ENCODE measurements at regions not wholly inside any gene's neighbourhood (a gene's known extent, or its start where the extent isn't known, plus 50 kb on each side); places are given as distances from the start of the nearest gene placed in this dataset.

GRCh38 chr18:7367336-7367735 is 136.4 kb downstream of the LRRC30 start:
- Histone ChIP-seq H3K9me3 (ENCODE audit: low read length) (no peaks in the 10 kb centered on the region), H3K36me3 (ENCODE audit: insufficient read depth, low read length) (no peaks in the 10 kb centered on the region), H3K9me2 (ENCODE audit: low read depth, low read length) (no peaks in the 10 kb centered on the region), H2AFZ (ENCODE audit: low read length) (no peak overlapping the region), H3K4me2 (ENCODE audit: low read length) (no peak overlapping the region), H3K4me1 (ENCODE audit: insufficient read depth, low read length, severe bottlenecking) (no peaks in the 10 kb centered on the region), H4K20me1 (ENCODE audit: insufficient read depth, low read length) (no peaks in the 10 kb centered on the region), H3K27me3 (ENCODE audit: insufficient read depth, low read length) (no peaks in the 10 kb centered on the region), H3F3A (ENCODE audit: insufficient read depth, low read length) (no peaks in the 10 kb centered on the region), H3K4me3 (ENCODE audit: low read depth, low read length, poor library complexity, severe bottlenecking) (no peak overlapping the region), H3K9ac (ENCODE audit: low read length) (no peak overlapping the region), H3K27ac (ENCODE audit: low read depth, low read length, poor library complexity, severe bottlenecking) (no peak overlapping the region), H3K79me2 (ENCODE audit: insufficient read depth, low read length) (no peaks in the 10 kb centered on the region)
- TF ChIP-seq EZH2 (IDR thresholded peaks at IDR 0.05; ENCODE audit: borderline replicate concordance, low read length) (no peak), CTCF (IDR thresholded peaks at IDR 0.05; ENCODE audit: low read length) (no peak)

- TF ChIP-seq CTCF (IDR thresholded peaks at IDR 0.05; ENCODE audit: low read length) (no peak), EZH2 (IDR thresholded peaks at IDR 0.05; ENCODE audit: borderline replicate concordance, low read length) (no peak)
- Histone ChIP-seq H3K9me2 (ENCODE audit: low read depth, low read length) (no peaks in the 10 kb centered on the region), H2AFZ (ENCODE audit: low read length) (no peak overlapping the region), H3K9ac (ENCODE audit: low read length) (no peak overlapping the region), H4K20me1 (ENCODE audit: insufficient read depth, low read length) (no peaks in the 10 kb centered on the region), H3K27me3 (ENCODE audit: insufficient read depth, low read length) (no peaks in the 10 kb centered on the region), H3K4me1 (ENCODE audit: insufficient read depth, low read length, severe bottlenecking) (no peaks in the 10 kb centered on the region), H3K4me2 (ENCODE audit: low read length) (no peak overlapping the region), H3K79me2 (ENCODE audit: insufficient read depth, low read length) (no peaks in the 10 kb centered on the region), H3K27ac (ENCODE audit: low read depth, low read length, poor library complexity, severe bottlenecking) (no peak overlapping the region), H3K9me3 (ENCODE audit: low read length) (no peaks in the 10 kb centered on the region), H3F3A (ENCODE audit: insufficient read depth, low read length) (no peaks in the 10 kb centered on the region), H3K36me3 (ENCODE audit: insufficient read depth, low read length) (no peaks in the 10 kb centered on the region), H3K4me3 (ENCODE audit: low read depth, low read length, poor library complexity, severe bottlenecking) (no peak overlapping the region)
Measured at GRCh38 chr18:7369006-7369405, 138.1 kb downstream of the LRRC30 start.

DNA sequence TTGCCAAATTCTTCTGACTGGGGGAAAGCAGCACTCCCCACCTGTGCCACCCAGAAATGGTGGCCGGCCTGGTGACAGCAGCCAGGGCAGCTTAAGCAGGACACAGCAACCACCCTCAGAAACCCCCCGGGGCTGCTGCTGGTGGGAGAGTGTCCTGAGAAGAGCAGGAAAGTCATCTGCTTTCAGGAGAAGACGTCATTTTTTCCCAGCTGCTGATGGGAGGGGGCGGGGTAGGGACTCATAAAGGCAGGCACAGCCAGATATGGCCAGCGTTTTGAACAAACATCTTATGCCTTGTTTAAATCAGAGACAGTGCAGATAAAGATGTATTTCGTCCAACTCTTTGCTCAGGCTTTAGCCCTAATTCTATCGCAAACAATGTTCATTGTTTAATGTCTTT is 139.5 kb downstream of the LRRC30 start:
- no peaks in the 10 kb centered on the region for H3K36me3 ChIP-seq (ENCODE audit: insufficient read depth, low read length)
- no peaks in the 10 kb centered on the region for H3K9me2 ChIP-seq (ENCODE audit: low read depth, low read length)
- no peak overlapping the region for H3K4me2 ChIP-seq (ENCODE audit: low read length)
- TF ChIP-seq EZH2 (IDR thresholded peaks at IDR 0.05; ENCODE audit: borderline replicate concordance, low read length): no peak
- TF ChIP-seq CTCF (IDR thresholded peaks at IDR 0.05; ENCODE audit: low read length): no peak
- no peak overlapping the region for H3K27ac ChIP-seq (ENCODE audit: low read depth, low read length, poor library complexity, severe bottlenecking)
- H2AFZ ChIP-seq (ENCODE audit: low read length): no peak overlapping the region
- H3K4me3 ChIP-seq (ENCODE audit: low read depth, low read length, poor library complexity, severe bottlenecking): no peak overlapping the region
- no peaks in the 10 kb centered on the region for H4K20me1 ChIP-seq (ENCODE audit: insufficient read depth, low read length)
- H3K4me1 ChIP-seq (ENCODE audit: insufficient read depth, low read length, severe bottlenecking): no peaks in the 10 kb centered on the region
- no peaks in the 10 kb centered on the region for H3K79me2 ChIP-seq (ENCODE audit: insufficient read depth, low read length)
- H3K9me3 ChIP-seq (ENCODE audit: low read length): no peaks in the 10 kb centered on the region
- H3K9ac ChIP-seq (ENCODE audit: low read length): no peak overlapping the region
- no peaks in the 10 kb centered on the region for H3K27me3 ChIP-seq (ENCODE audit: insufficient read depth, low read length)
- H3F3A ChIP-seq (ENCODE audit: insufficient read depth, low read length): no peaks in the 10 kb centered on the region
